AML-193 (cell line): ENCODE measurements at regions not wholly inside any gene's neighbourhood (a gene's known extent, or its start where the extent isn't known, plus 50 kb on each side); places are given as distances from the start of the nearest gene placed in this dataset.

Experiments
- DNase-seq, 2 experiments: peaks; one replicate each; lab custom pipeline; 2025; lab: John Stamatoyannopoulos, UW

GRCh38 chr5:68379275-68380036 lies 163.9 kb downstream of the PIK3R1 start:
- DNase-seq = no peak

GRCh38 chr5:68380078-68380477 lies 164.5 kb downstream of the PIK3R1 start:
- DNase-seq = no peak

GRCh38 chr5:68381060-68381459 lies 165.5 kb downstream of the PIK3R1 start:
- DNase-seq = no peak

GRCh38 chr5:68381909-68382308 lies 166.4 kb downstream of the PIK3R1 start:
- peak; percentile 35 to 50 for DNase-seq

GRCh38 chr5:68382640-68383039 lies 167.1 kb downstream of the PIK3R1 start:
- no peak for DNase-seq

GRCh38 chr5:68383888-68384310 lies 168.3 kb downstream of the PIK3R1 start:
- no peak for DNase-seq

- DNase-seq = no peak
Measured at GRCh38 chr5:68384936-68385594, 169.5 kb downstream of the PIK3R1 start.

GRCh38 chr5:68385936-68386335 lies 170.4 kb downstream of the PIK3R1 start:
- no peak for DNase-seq

GRCh38 chr5:68387074-68387796 lies 171.7 kb downstream of the PIK3R1 start:
- DNase-seq = no peak

- DNase-seq = no peak
Measured at GRCh38 chr5:68389618-68390017, 174.1 kb downstream of the PIK3R1 start.

- no peak for DNase-seq
Measured at GRCh38 chr5:68392617-68393016, 177.1 kb downstream of the PIK3R1 start.

GRCh38 chr5:68395302-68395701 lies 179.7 kb downstream of the PIK3R1 start:
- DNase-seq = no peak

GRCh38 chr5:68395926-68396511 lies 180.5 kb downstream of the PIK3R1 start:
- DNase-seq = no peak

- DNase-seq = no peak
Measured at GRCh38 chr5:68396722-68397121, 181.2 kb downstream of the PIK3R1 start.

- DNase-seq = no peak
Measured at GRCh38 chr5:68398146-68398812, 182.7 kb downstream of the PIK3R1 start.

GRCh38 chr5:68403301-68403700 lies 187.7 kb downstream of the PIK3R1 start:
- DNase-seq = no peak

- DNase-seq = no peak
Measured at GRCh38 chr5:68404246-68404645, 188.7 kb downstream of the PIK3R1 start.

- no peak for DNase-seq
Measured at GRCh38 chr5:68405026-68405684, 189.6 kb downstream of the PIK3R1 start.

- no peak for DNase-seq
Measured at GRCh38 chr5:68405784-68406743, 190.5 kb downstream of the PIK3R1 start.

GRCh38 chr5:68406767-68407241 lies 191.2 kb downstream of the PIK3R1 start:
- DNase-seq = no peak
